GM12891 (cell line): ENCODE measurements at regions not wholly inside any gene's neighbourhood (a gene's known extent, or its start where the extent isn't known, plus 50 kb on each side); places are given as distances from the start of the nearest gene placed in this dataset.

ENCODE experiments used
- DNase-seq: peaks from one replicate; pipeline ENCODE4 v3.0.0; 2011; ENCODE audit warnings: low spot score; ENCODE audit not compliant: insufficient read length
- FAIRE-seq: peaks from 2 replicates; lab custom pipeline; 2011; peaks lifted over from hg19 to GRCh38; lab: Jason Lieb, UNC
- PAX5 ChIP-seq: IDR thresholded peaks from 2 replicates; pipeline ENCODE4 v1.6.1; 2011; ENCODE audit warnings: low read length, moderate library complexity, mild to moderate bottlenecking; ENCODE audit not compliant: insufficient read depth, severe bottlenecking
- POLR2A ChIP-seq: IDR thresholded peaks from 2 replicates; pipeline ENCODE4 v1.6.1; 2011; ENCODE audit warnings: low read depth, low read length, control low read depth
- POLR2AphosphoS5 ChIP-seq: IDR thresholded peaks from 2 replicates; pipeline ENCODE4 v1.6.1; 2011; ENCODE audit warnings: low read depth, low read length, control low read depth
- POU2F2 ChIP-seq: IDR thresholded peaks from 2 replicates; pipeline ENCODE4 v1.6.1; 2011; ENCODE audit warnings: low read depth, mild to moderate bottlenecking, control low read depth, low read length, moderate library complexity
- SPI1 ChIP-seq: IDR thresholded peaks from 2 replicates; pipeline ENCODE4 v1.6.1; 2011; ENCODE audit warnings: low read depth, low read length, control low read depth
- TAF1 ChIP-seq: IDR thresholded peaks from 2 replicates; pipeline ENCODE4 v1.6.1; 2011; ENCODE audit warnings: low read depth, low read length, control low read depth

GRCh38 chr5:4725594-4725993 lies 414.5 kb upstream of the ADAMTS16 start:
- FAIRE-seq = no peak
- no peak for TF ChIP-seq SPI1
- TF ChIP-seq TAF1 = no peak
- TF ChIP-seq POU2F2 = no peak
- TF ChIP-seq POLR2A = no peak
- TF ChIP-seq PAX5 = no peak
- no peak for TF ChIP-seq POLR2AphosphoS5
- no peak for DNase-seq

GRCh38 chr5:4730279-4730678 lies 409.9 kb upstream of the ADAMTS16 start:
- FAIRE-seq (no peak), DNase-seq (no peak)
- TF ChIP-seq PAX5 (no peak), POU2F2 (no peak), POLR2AphosphoS5 (no peak), TAF1 (no peak), POLR2A (no peak), SPI1 (no peak)

GRCh38 chr5:4734348-4734747 lies 405.8 kb upstream of the ADAMTS16 start:
- TF ChIP-seq TAF1 (no peak), PAX5 (no peak), SPI1 (no peak), POLR2AphosphoS5 (no peak), POU2F2 (no peak), POLR2A (no peak)
- DNase-seq (no peak), FAIRE-seq (no peak)

- FAIRE-seq (no peak), DNase-seq (no peak)
- TF ChIP-seq POLR2AphosphoS5 (no peak), TAF1 (no peak), POLR2A (no peak), SPI1 (no peak), PAX5 (no peak), POU2F2 (no peak)
Measured at GRCh38 chr5:4735261-4735660, 404.9 kb upstream of the ADAMTS16 start.

GRCh38 chr5:4737868-4738267 lies 402.3 kb upstream of the ADAMTS16 start:
- no peak for FAIRE-seq
- TF ChIP-seq POU2F2 (no peak), POLR2A (no peak), POLR2AphosphoS5 (no peak), PAX5 (no peak), TAF1 (no peak), SPI1 (no peak)

GRCh38 chr5:4738298-4738697 lies 401.8 kb upstream of the ADAMTS16 start:
- no peak for FAIRE-seq
- TF ChIP-seq POLR2A = no peak
- no peak for TF ChIP-seq PAX5
- no peak for TF ChIP-seq TAF1
- no peak for TF ChIP-seq SPI1
- no peak for TF ChIP-seq POU2F2
- TF ChIP-seq POLR2AphosphoS5 = no peak
- no peak for DNase-seq

More at GRCh38 chr5:4737868-4738267, 402.3 kb upstream of the ADAMTS16 start:
- DNase-seq = no peak

- TF ChIP-seq POLR2AphosphoS5 (no peak), SPI1 (no peak), POU2F2 (no peak), POLR2A (no peak), TAF1 (no peak), PAX5 (no peak)
- DNase-seq = no peak
- FAIRE-seq = no peak
Measured at GRCh38 chr5:4740156-4740555, 400.0 kb upstream of the ADAMTS16 start.

GRCh38 chr5:4758550-4758949 lies 381.6 kb upstream of the ADAMTS16 start:
- no peak for FAIRE-seq
- TF ChIP-seq POLR2AphosphoS5 = no peak
- TF ChIP-seq SPI1 = 0 out of 2 replicates have a peak, but pooled peaks have one; percentile 3
- no peak for TF ChIP-seq TAF1
- DNase-seq = no peak

- no peak for TF ChIP-seq SPI1
- no peak for TF ChIP-seq TAF1
- no peak for TF ChIP-seq POU2F2
- TF ChIP-seq POLR2A = no peak
- DNase-seq = no peak
- FAIRE-seq = no peak
Measured at GRCh38 chr5:4758996-4759395, 381.1 kb upstream of the ADAMTS16 start.

GRCh38 chr5:4762316-4762715 lies 377.8 kb upstream of the ADAMTS16 start:
- DNase-seq = no peak
- TF ChIP-seq POLR2AphosphoS5 (no peak), POU2F2 (no peak), PAX5 (no peak), SPI1 (no peak), POLR2A (no peak), TAF1 (no peak)
- FAIRE-seq = no peak

- no peak for FAIRE-seq
- DNase-seq = no peak
- TF ChIP-seq POLR2AphosphoS5 = no peak
Measured at GRCh38 chr5:4765411-4765810, 374.7 kb upstream of the ADAMTS16 start.
